IgD-negative memory B cell (primary cell): ENCODE measurements at regions not wholly inside any gene's neighbourhood (a gene's known extent, or its start where the extent isn't known, plus 50 kb on each side); places are given as distances from the start of the nearest gene placed in this dataset.

Source experiments
- H3K27ac Mint-ChIP-seq, 3 donors: one replicate each; pipeline ENCODE4 v1.8.0; 2020 to 2022; ENCODE audit warnings: mild to moderate bottlenecking in 3 of 3, mixed read lengths in 3 of 3, moderate library complexity in 1 of 3
- H3K27me3 Mint-ChIP-seq: one replicate; pipeline ENCODE4 v1.8.0; 2021; ENCODE audit warnings: mixed read lengths
- H3K36me3 Mint-ChIP-seq: one replicate; pipeline ENCODE4 v1.8.0; 2020; ENCODE audit warnings: mild to moderate bottlenecking, mixed read lengths
- H3K4me1 Mint-ChIP-seq, 3 donors: one replicate each; pipeline ENCODE4 v1.8.0; 2020 to 2022; ENCODE audit warnings: mixed read lengths in 3 of 3, mild to moderate bottlenecking in 1 of 3
- H3K4me3 Mint-ChIP-seq, 4 donors: one replicate each; pipeline ENCODE4 v1.8.0; 2020 to 2022; ENCODE audit warnings: mild to moderate bottlenecking in 4 of 4, mixed read lengths in 4 of 4, moderate library complexity in 3 of 4
- H3K9me3 Mint-ChIP-seq, 3 donors: one replicate each; pipeline ENCODE4 v1.8.0; 2020 to 2021; ENCODE audit warnings: mixed read lengths in 3 of 3, mild to moderate bottlenecking in 1 of 3

DNA sequence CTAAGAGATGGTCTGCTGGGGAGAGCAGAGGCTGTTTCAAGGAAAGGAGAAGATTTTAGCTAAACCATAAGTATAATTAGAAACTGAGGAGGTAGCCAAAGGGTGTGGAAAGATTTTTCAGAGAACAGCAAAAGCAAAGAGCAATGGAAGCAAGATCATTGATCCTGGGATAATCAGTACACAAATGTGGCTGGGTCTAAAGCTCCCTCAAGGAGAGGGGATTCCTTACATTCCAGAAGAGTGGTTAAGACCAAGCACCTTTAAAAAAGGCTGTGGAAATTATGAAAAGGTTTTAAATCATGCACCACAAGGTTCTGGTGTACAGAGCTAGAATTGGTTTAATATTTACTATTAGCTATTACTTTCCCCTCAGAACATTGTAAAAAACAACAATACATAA, 246.0 kb upstream of the UBE2E3 start:
- no peaks in the 10 kb centered on the region for H3K36me3 Mint-ChIP-seq
- H3K4me1 Mint-ChIP-seq = peaks cover 0 to 2% (median 0%) of the 10 kb centered on the region in 3 donors
- H3K27me3 Mint-ChIP-seq = no peaks in the 10 kb centered on the region
- H3K27ac Mint-ChIP-seq = no peak overlapping the region
- H3K4me3 Mint-ChIP-seq = no peak overlapping the region
- H3K9me3 Mint-ChIP-seq = no peaks in the 10 kb centered on the region

DNA sequence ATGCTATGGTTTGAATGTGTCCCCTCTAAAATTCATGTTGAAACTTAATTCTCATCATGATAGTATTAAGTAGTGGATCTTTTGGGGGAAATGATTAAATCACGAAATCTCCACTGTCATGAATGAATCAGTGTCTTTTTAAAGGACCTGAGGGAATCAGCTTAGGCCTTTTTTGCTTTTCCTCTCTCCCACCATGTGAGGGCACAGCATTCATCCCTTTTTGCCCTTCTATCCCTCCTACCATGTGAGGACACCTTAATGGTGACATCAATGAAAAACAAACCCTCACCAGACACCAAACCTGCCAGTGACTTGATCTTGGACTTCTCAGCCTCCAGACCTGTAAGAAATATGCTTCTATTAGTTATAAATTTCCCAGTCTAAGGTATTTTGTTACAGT, 247.1 kb upstream of the UBE2E3 start:
- Mint-ChIP-seq H3K27me3 (no peaks in the 10 kb centered on the region), H3K36me3 (no peaks in the 10 kb centered on the region), H3K4me1 (peaks cover 0 to 2% (median 0%) of the 10 kb centered on the region in 3 donors), H3K27ac (no peak overlapping the region), H3K4me3 (no peak overlapping the region), H3K9me3 (no peaks in the 10 kb centered on the region)

- no peak overlapping the region for H3K4me3 Mint-ChIP-seq
- H3K27ac Mint-ChIP-seq = no peak overlapping the region
- no peaks in the 10 kb centered on the region for H3K27me3 Mint-ChIP-seq
- H3K9me3 Mint-ChIP-seq = no peaks in the 10 kb centered on the region
- no peaks in the 10 kb centered on the region for H3K36me3 Mint-ChIP-seq
- H3K4me1 Mint-ChIP-seq = peaks cover 0 to 2% (median 0%) of the 10 kb centered on the region in 3 donors
Measured at GRCh38 chr2:180732337-180732736, 248.1 kb upstream of the UBE2E3 start.

- Mint-ChIP-seq H3K36me3 (no peaks in the 10 kb centered on the region), H3K27ac (no peak overlapping the region), H3K27me3 (no peaks in the 10 kb centered on the region), H3K9me3 (peaks cover 0 to 2% (median 0%) of the 10 kb centered on the region in 3 donors), H3K4me1 (no peaks in the 10 kb centered on the region), H3K4me3 (no peak overlapping the region)
Measured at GRCh38 chr2:180730976-180731375, 249.4 kb upstream of the UBE2E3 start.

DNA sequence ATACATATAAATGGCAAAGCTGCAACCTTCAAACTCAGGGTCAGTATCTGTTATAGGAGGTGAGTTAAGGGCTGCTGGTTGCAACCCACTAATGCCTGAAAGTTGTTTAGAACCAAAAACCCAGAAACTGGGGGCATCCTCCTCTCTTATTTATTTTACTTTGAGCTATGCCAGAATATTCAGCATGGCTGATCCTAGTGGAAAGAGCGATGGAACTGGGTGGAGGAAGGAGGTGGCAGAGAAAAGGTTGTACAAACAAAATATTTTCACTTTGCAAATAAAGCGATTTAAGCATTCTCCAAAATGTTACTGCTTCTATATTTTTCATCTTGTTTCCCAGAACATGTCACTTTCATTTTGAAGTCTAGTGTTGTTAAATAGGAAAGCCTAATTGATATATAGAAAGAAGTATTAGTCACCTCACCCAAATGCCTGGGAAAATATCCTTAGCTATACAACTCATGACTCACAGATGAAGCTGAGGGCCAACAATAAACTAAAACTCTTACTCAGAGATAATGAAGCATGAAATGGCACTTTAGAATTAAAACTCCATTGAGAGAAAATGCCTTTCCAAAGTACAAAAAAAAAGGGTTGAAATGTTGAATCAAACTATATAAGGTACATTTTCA, 251.4 kb upstream of the UBE2E3 start:
- H3K9me3 Mint-ChIP-seq = peaks cover 0 to 4% (median 0%) of the 10 kb centered on the region in 3 donors
- H3K4me1 Mint-ChIP-seq = no peaks in the 10 kb centered on the region
- no peak overlapping the region for H3K27ac Mint-ChIP-seq
- H3K27me3 Mint-ChIP-seq = no peaks in the 10 kb centered on the region
- H3K36me3 Mint-ChIP-seq = no peaks in the 10 kb centered on the region
- no peak overlapping the region for H3K4me3 Mint-ChIP-seq

GRCh38 chr2:180723712-180724111, 256.7 kb upstream of the UBE2E3 start:
- Mint-ChIP-seq H3K27me3 (no peaks in the 10 kb centered on the region), H3K36me3 (no peaks in the 10 kb centered on the region), H3K4me1 (no peaks in the 10 kb centered on the region), H3K4me3 (no peak overlapping the region), H3K27ac (no peak overlapping the region), H3K9me3 (peaks cover 0 to 4% (median 0%) of the 10 kb centered on the region in 3 donors)

DNA sequence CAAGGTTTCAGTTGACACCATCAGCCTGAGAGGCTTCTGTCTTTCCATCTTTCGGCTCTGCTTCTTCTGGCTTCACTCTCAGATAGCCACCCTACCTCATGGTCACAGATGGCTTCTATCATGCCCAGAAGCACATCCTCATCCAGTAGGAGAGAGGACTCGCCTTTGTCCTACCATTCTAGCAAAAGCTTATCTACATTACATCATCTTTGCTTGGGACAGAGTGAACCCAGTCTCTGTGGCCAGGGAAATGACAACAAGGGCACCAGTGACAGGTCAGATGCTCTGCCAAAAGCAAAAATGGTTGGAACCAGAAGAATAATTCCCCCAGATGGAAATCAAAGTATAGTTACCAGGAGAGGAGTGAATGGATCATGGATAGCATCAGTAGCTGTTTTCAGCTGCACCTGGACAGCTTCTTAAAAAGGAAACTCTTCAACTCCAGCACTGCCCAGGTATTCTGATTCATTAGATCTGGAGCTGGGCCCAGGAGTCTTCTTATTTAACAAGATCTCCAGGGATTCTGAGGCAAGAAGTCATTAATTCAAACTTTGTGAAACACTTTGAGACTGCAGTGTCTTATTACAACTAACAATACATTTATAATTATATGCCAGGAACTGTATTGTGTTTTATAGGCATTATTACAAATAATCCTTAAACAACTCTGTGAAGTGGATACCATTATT, 257.7 kb upstream of the UBE2E3 start:
- Mint-ChIP-seq H3K9me3 (peaks cover 0 to 4% (median 0%) of the 10 kb centered on the region in 3 donors), H3K27me3 (no peaks in the 10 kb centered on the region), H3K36me3 (no peaks in the 10 kb centered on the region), H3K4me1 (no peaks in the 10 kb centered on the region), H3K4me3 (no peak overlapping the region), H3K27ac (no peak overlapping the region)

GRCh38 chr2:180720829-180721228, 259.6 kb upstream of the UBE2E3 start:
- Mint-ChIP-seq H3K4me1 (no peaks in the 10 kb centered on the region), H3K27ac (no peak overlapping the region), H3K4me3 (no peak overlapping the region), H3K36me3 (no peaks in the 10 kb centered on the region), H3K9me3 (peaks cover 0 to 2% (median 0%) of the 10 kb centered on the region in 3 donors), H3K27me3 (no peaks in the 10 kb centered on the region)

DNA sequence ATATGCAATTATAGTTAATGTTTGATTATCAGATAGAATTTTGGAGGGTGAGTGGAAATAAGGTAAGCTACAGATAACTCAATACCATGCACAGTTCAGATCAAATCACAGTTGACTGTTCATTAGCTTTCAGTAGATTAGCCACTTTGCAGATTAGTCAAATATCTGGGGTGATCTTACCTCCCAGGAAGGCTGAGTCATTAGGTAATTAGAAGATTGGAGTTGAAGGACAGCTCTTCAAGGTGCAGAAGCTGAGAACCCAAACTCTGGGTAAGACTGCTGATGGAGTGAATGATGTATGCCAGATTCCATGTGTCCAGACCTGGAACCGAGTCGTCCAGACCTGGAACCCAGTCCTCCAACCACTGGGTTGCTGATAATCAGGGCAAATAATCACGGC, 262.8 kb upstream of the UBE2E3 start:
- peaks cover 0 to 4% (median 2%) of the 10 kb centered on the region in 3 donors for H3K9me3 Mint-ChIP-seq
- no peaks in the 10 kb centered on the region for H3K36me3 Mint-ChIP-seq
- no peaks in the 10 kb centered on the region for H3K4me1 Mint-ChIP-seq
- no peak overlapping the region for H3K27ac Mint-ChIP-seq
- no peaks in the 10 kb centered on the region for H3K27me3 Mint-ChIP-seq
- no peak overlapping the region for H3K4me3 Mint-ChIP-seq

DNA sequence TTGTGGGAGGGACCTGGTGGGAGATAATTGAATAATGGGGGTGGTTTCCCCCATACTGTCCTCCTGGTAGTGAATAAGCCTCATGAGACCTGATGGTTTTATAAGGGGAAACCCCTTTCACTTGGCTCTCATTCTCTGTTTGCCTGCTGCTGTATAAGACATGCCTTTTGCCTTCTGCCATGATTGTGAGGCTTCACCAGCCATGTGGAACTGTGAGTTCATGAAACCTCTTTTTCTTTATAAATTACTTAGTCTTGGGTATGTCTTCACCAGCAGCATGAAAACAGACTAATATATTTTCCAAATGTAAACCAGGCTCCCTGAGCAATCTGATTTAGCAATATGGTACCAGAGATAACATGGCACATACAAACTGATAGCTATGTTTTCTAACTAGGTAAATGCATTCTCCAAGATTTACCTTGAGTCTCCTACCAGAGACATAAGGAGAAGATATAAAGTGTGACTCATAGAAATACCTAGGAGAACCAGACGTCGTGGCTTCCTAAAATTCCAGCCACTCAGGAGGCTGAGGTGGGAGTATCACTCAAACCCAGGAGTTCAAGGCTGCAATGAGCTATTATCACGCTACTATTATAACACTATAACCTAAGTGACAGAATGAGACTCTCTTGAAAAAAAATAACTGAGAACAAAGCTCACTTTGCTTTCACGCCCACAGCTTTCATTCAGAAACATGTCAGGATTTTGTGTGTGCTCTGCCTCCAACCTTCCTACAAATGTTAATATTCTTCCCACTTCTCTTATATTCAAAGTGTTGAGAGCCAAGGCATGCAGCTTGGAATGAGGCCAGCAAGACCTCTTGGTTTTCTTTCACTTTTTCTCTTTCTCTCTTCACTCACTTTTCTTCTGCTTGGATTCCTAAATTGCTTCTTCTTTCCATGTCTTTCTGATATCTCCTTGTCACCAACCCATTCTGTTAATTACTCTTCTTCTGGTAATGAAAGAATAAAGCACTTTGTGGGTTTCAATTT, 263.9 kb upstream of the UBE2E3 start:
- Mint-ChIP-seq H3K27me3 (no peaks in the 10 kb centered on the region), H3K27ac (no peak overlapping the region), H3K4me1 (no peaks in the 10 kb centered on the region), H3K4me3 (no peak overlapping the region), H3K9me3 (peaks cover 0 to 4% (median 2%) of the 10 kb centered on the region in 3 donors), H3K36me3 (no peaks in the 10 kb centered on the region)

- Mint-ChIP-seq H3K27ac (no peak overlapping the region), H3K36me3 (no peaks in the 10 kb centered on the region), H3K4me3 (no peak overlapping the region)
Measured at GRCh38 chr2:180715044-180715443, 265.4 kb upstream of the UBE2E3 start.

DNA sequence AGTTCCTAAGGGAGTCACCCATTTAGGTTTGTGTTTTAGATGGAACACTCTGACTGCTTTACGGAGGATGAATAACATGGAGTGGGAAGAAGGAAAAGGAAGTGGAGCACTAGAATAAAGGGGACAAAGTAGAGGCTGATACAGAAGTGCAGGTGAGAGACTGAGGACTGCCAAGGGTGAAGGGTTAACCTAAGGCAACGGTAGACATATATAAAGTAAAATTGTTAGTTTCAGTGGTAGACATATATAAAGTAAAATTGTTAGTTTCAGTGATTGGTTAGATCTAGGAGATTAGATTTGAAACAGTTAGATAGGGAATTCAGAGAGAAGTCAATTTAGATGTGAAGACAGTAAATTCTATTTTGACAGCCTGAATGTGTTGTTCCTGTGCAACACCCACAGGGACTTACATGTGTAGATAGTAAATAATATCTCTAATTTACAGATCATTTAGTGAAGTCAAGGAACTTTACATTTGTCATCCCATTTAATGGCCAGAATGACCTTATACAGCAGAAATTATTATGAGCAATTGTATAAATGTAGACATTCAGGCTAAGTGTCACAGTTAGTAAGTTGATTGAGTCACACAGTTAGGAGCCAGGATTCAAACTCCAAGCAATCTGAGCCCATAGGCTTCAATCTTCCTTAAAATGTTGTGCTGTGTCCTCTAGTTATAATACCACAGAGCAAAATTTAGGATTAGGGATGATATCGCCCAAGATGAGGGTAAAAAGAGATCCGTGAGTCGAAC, 270.8 kb upstream of the UBE2E3 start:
- Mint-ChIP-seq H3K27me3 (peaks cover 2% of the 10 kb centered on the region), H3K4me3 (no peak overlapping the region), H3K36me3 (no peaks in the 10 kb centered on the region), H3K9me3 (peaks cover 0 to 4% (median 2%) of the 10 kb centered on the region in 3 donors), H3K4me1 (no peaks in the 10 kb centered on the region), H3K27ac (no peak overlapping the region)

More at GRCh38 chr2:180715044-180715443, 265.4 kb upstream of the UBE2E3 start:
- Mint-ChIP-seq H3K9me3 (peaks cover 0 to 4% (median 2%) of the 10 kb centered on the region in 3 donors), H3K4me1 (no peaks in the 10 kb centered on the region), H3K27me3 (no peaks in the 10 kb centered on the region)

GRCh38 chr2:180707884-180708205, 272.6 kb upstream of the UBE2E3 start:
- H3K27ac Mint-ChIP-seq = no peak overlapping the region
- H3K27me3 Mint-ChIP-seq = peaks cover 2% of the 10 kb centered on the region
- H3K36me3 Mint-ChIP-seq = no peaks in the 10 kb centered on the region
- no peak overlapping the region for H3K4me3 Mint-ChIP-seq
- no peaks in the 10 kb centered on the region for H3K4me1 Mint-ChIP-seq
- H3K9me3 Mint-ChIP-seq = peaks cover 0 to 2% (median 1%) of the 10 kb centered on the region in 3 donors

- no peak overlapping the region for H3K4me3 Mint-ChIP-seq
- no peaks in the 10 kb centered on the region for H3K4me1 Mint-ChIP-seq
- H3K9me3 Mint-ChIP-seq = no peaks in the 10 kb centered on the region
- H3K27ac Mint-ChIP-seq = no peak overlapping the region
- peaks cover 2% of the 10 kb centered on the region for H3K27me3 Mint-ChIP-seq
- no peaks in the 10 kb centered on the region for H3K36me3 Mint-ChIP-seq
Measured at GRCh38 chr2:180707175-180707883, 273.1 kb upstream of the UBE2E3 start.
